HFFc6 (cell line): ENCODE measurements at regions not wholly inside any gene's neighbourhood (a gene's known extent, or its start where the extent isn't known, plus 50 kb on each side); places are given as distances from the start of the nearest gene placed in this dataset.

ENCODE experiments used
- DNase-seq: peaks from one replicate; pipeline ENCODE4 v3.0.0-alpha.2; 2018
- H3K27ac Mint-ChIP-seq: 2 replicates; pipeline ENCODE4 v1.8.0; 2020; ENCODE audit warnings: mild to moderate bottlenecking, mixed read lengths
- H3K27me3 Mint-ChIP-seq: 2 replicates; pipeline ENCODE4 v1.8.0; 2021; ENCODE audit warnings: mild to moderate bottlenecking, moderate library complexity, mixed read lengths; ENCODE audit not compliant: insufficient read depth
- H3K36me3 Mint-ChIP-seq: 2 replicates; pipeline ENCODE4 v1.8.0; 2021; ENCODE audit warnings: low read depth, mixed read lengths
- H3K4me1 Mint-ChIP-seq: 2 replicates; pipeline ENCODE4 v1.8.0; 2020; ENCODE audit warnings: low read depth, mixed read lengths
- H3K4me3 Mint-ChIP-seq: 2 replicates; pipeline ENCODE4 v1.8.0; 2020; ENCODE audit warnings: mild to moderate bottlenecking, moderate library complexity, mixed read lengths
- H3K9me3 Mint-ChIP-seq: 2 replicates; pipeline ENCODE4 v1.8.0; 2020; ENCODE audit warnings: mild to moderate bottlenecking, mixed read lengths
- TF ChIP-seq, protein P1 (sequence below): fragments of 200-600 bp; sonication (generic); IDR thresholded peaks from 2 replicates; pipeline ENCODE4 v1.5.0; 2021; ENCODE audit warnings: antibody characterized with exemption, mild to moderate bottlenecking

- Mint-ChIP-seq H3K9me3 (peaks cover 25% of the 10 kb centered on the region), H3K27me3 (peaks cover 27% of the 10 kb centered on the region), H3K4me1 (peaks cover 20% of the 10 kb centered on the region), H3K36me3 (no peaks in the 10 kb centered on the region), H3K4me3 (no peak overlapping the region), H3K27ac (no peak overlapping the region)
- no peak for DNase-seq
- TF ChIP-seq, protein P1, sequence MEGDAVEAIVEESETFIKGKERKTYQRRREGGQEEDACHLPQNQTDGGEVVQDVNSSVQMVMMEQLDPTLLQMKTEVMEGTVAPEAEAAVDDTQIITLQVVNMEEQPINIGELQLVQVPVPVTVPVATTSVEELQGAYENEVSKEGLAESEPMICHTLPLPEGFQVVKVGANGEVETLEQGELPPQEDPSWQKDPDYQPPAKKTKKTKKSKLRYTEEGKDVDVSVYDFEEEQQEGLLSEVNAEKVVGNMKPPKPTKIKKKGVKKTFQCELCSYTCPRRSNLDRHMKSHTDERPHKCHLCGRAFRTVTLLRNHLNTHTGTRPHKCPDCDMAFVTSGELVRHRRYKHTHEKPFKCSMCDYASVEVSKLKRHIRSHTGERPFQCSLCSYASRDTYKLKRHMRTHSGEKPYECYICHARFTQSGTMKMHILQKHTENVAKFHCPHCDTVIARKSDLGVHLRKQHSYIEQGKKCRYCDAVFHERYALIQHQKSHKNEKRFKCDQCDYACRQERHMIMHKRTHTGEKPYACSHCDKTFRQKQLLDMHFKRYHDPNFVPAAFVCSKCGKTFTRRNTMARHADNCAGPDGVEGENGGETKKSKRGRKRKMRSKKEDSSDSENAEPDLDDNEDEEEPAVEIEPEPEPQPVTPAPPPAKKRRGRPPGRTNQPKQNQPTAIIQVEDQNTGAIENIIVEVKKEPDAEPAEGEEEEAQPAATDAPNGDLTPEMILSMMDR = peak; percentile 46
These were observed 66.6 kb upstream of the TP53I11 start for GRCh38 chr11:45017329-45017728.

- Mint-ChIP-seq H3K4me1 (peaks cover 29% of the 10 kb centered on the region), H3K27ac (no peak overlapping the region), H3K4me3 (no peak overlapping the region), H3K27me3 (peaks cover 38% of the 10 kb centered on the region), H3K36me3 (no peaks in the 10 kb centered on the region), H3K9me3 (peaks cover 4% of the 10 kb centered on the region; the same call in 1 of the 2 replicates)
- TF ChIP-seq, protein P1 = no peak
- DNase-seq = no peak
These were observed 70.3 kb upstream of the TP53I11 start for GRCh38 chr11:45021001-45021400.

DNA sequence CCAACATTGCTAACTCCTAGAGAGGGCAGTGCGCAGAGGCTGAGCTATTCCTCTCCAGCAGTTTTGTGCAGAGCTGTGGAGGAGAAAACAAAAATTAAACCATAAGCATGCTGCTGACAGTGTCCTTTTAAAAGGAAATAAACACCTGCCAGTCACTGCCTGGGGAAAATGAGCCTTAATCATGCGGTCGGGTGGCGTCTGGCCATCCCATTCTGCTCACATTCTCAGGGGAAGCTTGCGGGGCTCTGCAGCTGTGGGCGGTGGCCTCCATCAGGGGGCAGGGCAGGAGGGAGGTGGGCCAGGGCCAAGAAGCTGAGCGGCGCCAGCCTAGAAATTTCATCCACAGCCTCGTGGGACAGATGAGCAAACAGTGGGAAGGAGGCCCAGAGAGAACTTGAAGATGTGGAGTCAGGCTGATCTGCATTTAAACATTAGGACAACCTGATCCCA, 71.0 kb upstream of the TP53I11 start:
- peaks cover 22% of the 10 kb centered on the region for H3K4me1 Mint-ChIP-seq
- TF ChIP-seq, protein P1 = no peak
- no peak overlapping the region for H3K27ac Mint-ChIP-seq
- H3K27me3 Mint-ChIP-seq = peaks cover 38% of the 10 kb centered on the region
- H3K4me3 Mint-ChIP-seq = no peak overlapping the region
- DNase-seq = no peak
- no peaks in the 10 kb centered on the region for H3K9me3 Mint-ChIP-seq
- no peaks in the 10 kb centered on the region for H3K36me3 Mint-ChIP-seq

GRCh38 chr11:45022294-45023064, 71.8 kb upstream of the TP53I11 start:
- DNase-seq = peak; percentile 23
- peaks cover 18% of the 10 kb centered on the region for H3K4me1 Mint-ChIP-seq
- no peak overlapping the region for H3K4me3 Mint-ChIP-seq
- peaks cover 43% of the 10 kb centered on the region for H3K27me3 Mint-ChIP-seq
- H3K36me3 Mint-ChIP-seq = no peaks in the 10 kb centered on the region
- H3K27ac Mint-ChIP-seq = no peak overlapping the region
- TF ChIP-seq, protein P1 = no peak
- no peaks in the 10 kb centered on the region for H3K9me3 Mint-ChIP-seq

GRCh38 chr11:45023065-45023365, 72.3 kb upstream of the TP53I11 start:
- no peaks in the 10 kb centered on the region for H3K9me3 Mint-ChIP-seq
- no peaks in the 10 kb centered on the region for H3K36me3 Mint-ChIP-seq
- H3K27ac Mint-ChIP-seq = no peak overlapping the region
- H3K4me1 Mint-ChIP-seq = peaks cover 18% of the 10 kb centered on the region
- DNase-seq = peak; percentile 8
- TF ChIP-seq, protein P1 = no peak
- peaks cover 47% of the 10 kb centered on the region for H3K27me3 Mint-ChIP-seq
- no peak overlapping the region for H3K4me3 Mint-ChIP-seq
